ENCODE measurements at regions not wholly inside any gene's neighbourhood (a gene's known extent, or its start where the extent isn't known, plus 50 kb on each side); places are given as distances from the start of the nearest gene placed in this dataset.

GRCh38 chr10:107616031-107616430, 451.5 kb upstream of the SORCS1 start:
- no peaks in the 10 kb centered on the region for H3K27me3 ChIP-seq
- TF ChIP-seq, protein P1, sequence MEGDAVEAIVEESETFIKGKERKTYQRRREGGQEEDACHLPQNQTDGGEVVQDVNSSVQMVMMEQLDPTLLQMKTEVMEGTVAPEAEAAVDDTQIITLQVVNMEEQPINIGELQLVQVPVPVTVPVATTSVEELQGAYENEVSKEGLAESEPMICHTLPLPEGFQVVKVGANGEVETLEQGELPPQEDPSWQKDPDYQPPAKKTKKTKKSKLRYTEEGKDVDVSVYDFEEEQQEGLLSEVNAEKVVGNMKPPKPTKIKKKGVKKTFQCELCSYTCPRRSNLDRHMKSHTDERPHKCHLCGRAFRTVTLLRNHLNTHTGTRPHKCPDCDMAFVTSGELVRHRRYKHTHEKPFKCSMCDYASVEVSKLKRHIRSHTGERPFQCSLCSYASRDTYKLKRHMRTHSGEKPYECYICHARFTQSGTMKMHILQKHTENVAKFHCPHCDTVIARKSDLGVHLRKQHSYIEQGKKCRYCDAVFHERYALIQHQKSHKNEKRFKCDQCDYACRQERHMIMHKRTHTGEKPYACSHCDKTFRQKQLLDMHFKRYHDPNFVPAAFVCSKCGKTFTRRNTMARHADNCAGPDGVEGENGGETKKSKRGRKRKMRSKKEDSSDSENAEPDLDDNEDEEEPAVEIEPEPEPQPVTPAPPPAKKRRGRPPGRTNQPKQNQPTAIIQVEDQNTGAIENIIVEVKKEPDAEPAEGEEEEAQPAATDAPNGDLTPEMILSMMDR (IDR thresholded peaks at IDR 0.05; ENCODE audit: poor library complexity), result no peak
- TF ChIP-seq EZH2 (IDR thresholded peaks at IDR 0.05; ENCODE audit: borderline replicate concordance) (no peak), EZH2phosphoT487 (IDR thresholded peaks at IDR 0.05; ENCODE audit: low read depth, severe bottlenecking, unreplicated experiment) (no peak)
- no peaks in the 10 kb centered on the region for H3K9me3 ChIP-seq (ENCODE audit: low read depth)
- no peak overlapping the region for H3K4me3 ChIP-seq
- H2AFZ ChIP-seq, result no peak overlapping the region
- no peak for DNase-seq (ENCODE audit: low spot score)
- no peaks in the 10 kb centered on the region for H3K4me1 ChIP-seq (ENCODE audit: insufficient read depth)
- no peak overlapping the region for H3K4me2 ChIP-seq
- no peak overlapping the region for H3K27ac ChIP-seq
- H3K36me3 ChIP-seq (replicated peaks; ENCODE audit: insufficient read depth, low read depth), result no peaks in the 10 kb centered on the region
- no peaks in the 10 kb centered on the region for H4K20me1 ChIP-seq (ENCODE audit: insufficient read depth, poor library complexity, severe bottlenecking)
- H3K79me2 ChIP-seq, result no peaks in the 10 kb centered on the region
- no peaks in the 10 kb centered on the region for H3K9me2 ChIP-seq (replicated peaks; ENCODE audit: insufficient read depth)

- H3K27ac ChIP-seq, result no peak overlapping the region
- no peak overlapping the region for H3K4me3 ChIP-seq
- H3K4me2 ChIP-seq, result no peak overlapping the region
- no peaks in the 10 kb centered on the region for H3K27me3 ChIP-seq
- DNase-seq (ENCODE audit: low spot score), result no peak
- H2AFZ ChIP-seq, result no peak overlapping the region
- 67% methylated on average over 8 of the region's 8 CpGs for WGBS (ENCODE audit: low lambda C conversion rate, missing lambda C conversion rate)
- H4K20me1 ChIP-seq (ENCODE audit: insufficient read depth, poor library complexity, severe bottlenecking), result no peaks in the 10 kb centered on the region
- H3K9me3 ChIP-seq (ENCODE audit: low read depth), result no peaks in the 10 kb centered on the region
- H3K79me2 ChIP-seq, result no peaks in the 10 kb centered on the region
- H3K4me1 ChIP-seq (ENCODE audit: insufficient read depth), result no peaks in the 10 kb centered on the region
- TF ChIP-seq EZH2phosphoT487 (IDR thresholded peaks at IDR 0.05; ENCODE audit: low read depth, severe bottlenecking, unreplicated experiment) (no peak), EZH2 (IDR thresholded peaks at IDR 0.05; ENCODE audit: borderline replicate concordance) (no peak)
- TF ChIP-seq, protein P1 (IDR thresholded peaks at IDR 0.05; ENCODE audit: poor library complexity), result no peak
- H3K36me3 ChIP-seq (replicated peaks; ENCODE audit: insufficient read depth, low read depth), result no peaks in the 10 kb centered on the region
- no peaks in the 10 kb centered on the region for H3K9me2 ChIP-seq (replicated peaks; ENCODE audit: insufficient read depth)
Measured at GRCh38 chr10:107614939-107615685, 450.6 kb upstream of the SORCS1 start.

- TF ChIP-seq, protein P1 (IDR thresholded peaks at IDR 0.05; ENCODE audit: poor library complexity), result no peak
- TF ChIP-seq EZH2 (IDR thresholded peaks at IDR 0.05; ENCODE audit: borderline replicate concordance), result no peak
- no peak for TF ChIP-seq EZH2phosphoT487 (IDR thresholded peaks at IDR 0.05; ENCODE audit: low read depth, severe bottlenecking, unreplicated experiment)
- Histone ChIP-seq H3K27ac (no peak overlapping the region), H3K4me1 (ENCODE audit: insufficient read depth) (no peaks in the 10 kb centered on the region), H3K27me3 (no peaks in the 10 kb centered on the region), H3K79me2 (no peaks in the 10 kb centered on the region), H2AFZ (no peak overlapping the region), H3K9me2 (replicated peaks; ENCODE audit: insufficient read depth) (no peaks in the 10 kb centered on the region), H3K4me3 (no peak overlapping the region), H4K20me1 (ENCODE audit: insufficient read depth, poor library complexity, severe bottlenecking) (no peaks in the 10 kb centered on the region), H3K4me2 (no peak overlapping the region), H3K9me3 (ENCODE audit: low read depth) (no peaks in the 10 kb centered on the region), H3K36me3 (replicated peaks; ENCODE audit: insufficient read depth, low read depth) (no peaks in the 10 kb centered on the region)
- no peak for DNase-seq (ENCODE audit: low spot score)
Measured at GRCh38 chr10:107611115-107611514, 446.6 kb upstream of the SORCS1 start.
